WTC11 (cell line): ENCODE measurements at regions not wholly inside any gene's neighbourhood (a gene's known extent, or its start where the extent isn't known, plus 50 kb on each side); places are given as distances from the start of the nearest gene placed in this dataset.

Experiments
- ATAC-seq: fragments of 200-7000 bp; cut with Tn5 transposase; 2 replicates; pipeline ENCODE4 v1.10.0; 2021; ENCODE audit warnings: mild to moderate bottlenecking, moderate library complexity
- CTCF ChIA-PET: fragments of 300-600 bp; sonication (Branson Sonifier 250); formaldehyde crosslinking; loops from one replicate; lab custom pipeline; 2021; ENCODE audit warnings: antibody characterized with exemption; lab: Charles Lee
- POLR2A ChIA-PET: fragments of 350-600 bp; sonication (Branson Sonifier 250); formaldehyde crosslinking; loops from one replicate; lab custom pipeline; 2021; ENCODE audit warnings: antibody characterized with exemption; lab: Charles Lee
- DNase-seq: peaks from one replicate; pipeline ENCODE4 v3.0.0; 2021; ENCODE audit warnings: low spot score
- H3K27ac Mint-ChIP-seq: 2 replicates; pipeline ENCODE4 v1.8.0; 2021; ENCODE audit warnings: mixed read lengths
- H3K27me3 Mint-ChIP-seq: 2 replicates; pipeline ENCODE4 v1.8.0; 2021; ENCODE audit warnings: low read depth, mild to moderate bottlenecking, moderate library complexity, mixed read lengths
- H3K36me3 Mint-ChIP-seq: 2 replicates; pipeline ENCODE4 v1.8.0; 2021; ENCODE audit warnings: mixed read lengths
- H3K4me1 Mint-ChIP-seq: 2 replicates; pipeline ENCODE4 v1.8.0; 2022; ENCODE audit warnings: mixed read lengths
- H3K4me3 Mint-ChIP-seq: 2 replicates; pipeline ENCODE4 v1.8.0; 2021; ENCODE audit warnings: mild to moderate bottlenecking, moderate library complexity, mixed read lengths
- H3K9me3 Mint-ChIP-seq: 2 replicates; pipeline ENCODE4 v1.8.0; 2021; ENCODE audit warnings: mixed read lengths
- AR ChIP-seq: fragments of 250-450 bp; sonication (Bioruptor Pico); IDR thresholded peaks from 2 replicates; pipeline ENCODE4 v1.9.0; 2021; ENCODE audit warnings: mild to moderate bottlenecking
- CREB1 ChIP-seq: sonication (generic); formaldehyde crosslinking; IDR thresholded peaks from 2 replicates; pipeline ENCODE4 v1.8.0; 2023; ENCODE audit warnings: mild to moderate bottlenecking, missing genetic modification reagents
- ELF4 ChIP-seq: sonication (generic); formaldehyde crosslinking; IDR thresholded peaks from 2 replicates; pipeline ENCODE4 v1.8.1; 2022; ENCODE audit warnings: low read depth, mild to moderate bottlenecking, moderate library complexity, missing genetic modification reagents
- ESRRA ChIP-seq: sonication (generic); formaldehyde crosslinking; IDR thresholded peaks from 2 replicates; pipeline ENCODE4 v1.8.1; 2022; ENCODE audit warnings: mild to moderate bottlenecking, missing genetic modification reagents, borderline replicate concordance
- FOXJ3 ChIP-seq: sonication (generic); formaldehyde crosslinking; IDR thresholded peaks from 2 replicates; pipeline ENCODE4 v1.9.0; 2021; ENCODE audit warnings: missing genetic modification reagents, mild to moderate bottlenecking, borderline replicate concordance
- FOXK1 ChIP-seq: sonication (generic); formaldehyde crosslinking; IDR thresholded peaks from 2 replicates; pipeline ENCODE4 v1.8.0; 2022; ENCODE audit warnings: mild to moderate bottlenecking, moderate library complexity, missing genetic modification reagents
- FOXP4 ChIP-seq: sonication (generic); formaldehyde crosslinking; IDR thresholded peaks from 2 replicates; pipeline ENCODE4 v1.8.0; 2022; ENCODE audit warnings: mild to moderate bottlenecking, missing genetic modification reagents
- GABPB1 ChIP-seq: sonication (generic); formaldehyde crosslinking; IDR thresholded peaks from 2 replicates; pipeline ENCODE4 v1.8.1; 2023; ENCODE audit warnings: mild to moderate bottlenecking, missing genetic modification reagents
- HMGA2 ChIP-seq: fragments of 250-450 bp; sonication (Bioruptor Pico); IDR thresholded peaks from 2 replicates; pipeline ENCODE4 v1.4.0; 2021; ENCODE audit warnings: mild to moderate bottlenecking, moderate library complexity
- IRF2 ChIP-seq: sonication (generic); formaldehyde crosslinking; IDR thresholded peaks from 2 replicates; pipeline ENCODE4 v1.8.0; 2022; ENCODE audit warnings: low read depth, missing genetic modification reagents, borderline replicate concordance
- KAT7 ChIP-seq: sonication (generic); formaldehyde crosslinking; IDR thresholded peaks from 2 replicates; pipeline ENCODE4 v1.8.1; 2023; ENCODE audit warnings: missing genetic modification reagents, mild to moderate bottlenecking, borderline replicate concordance
- NFATC4 ChIP-seq: fragments of 250-450 bp; sonication (Bioruptor Pico); IDR thresholded peaks from 2 replicates; pipeline ENCODE4 v1.9.0; 2021; ENCODE audit warnings: mild to moderate bottlenecking
- NR2C2 ChIP-seq: sonication (generic); formaldehyde crosslinking; IDR thresholded peaks from 2 replicates; pipeline ENCODE4 v1.8.0; 2022; ENCODE audit warnings: mild to moderate bottlenecking, missing genetic modification reagents
- NR3C1 ChIP-seq: sonication (generic); formaldehyde crosslinking; conservative IDR thresholded peaks from 2 replicates; pipeline ENCODE4 v1.8.1; 2023; ENCODE audit warnings: low read depth, mild to moderate bottlenecking, missing genetic modification reagents
- PRRX2 ChIP-seq: fragments of 250-450 bp; sonication (Bioruptor Pico); IDR thresholded peaks from 2 replicates; pipeline ENCODE4 v1.8.0; 2021; ENCODE audit warnings: mild to moderate bottlenecking
- TCF7 ChIP-seq: sonication (generic); formaldehyde crosslinking; IDR thresholded peaks from 2 replicates; pipeline ENCODE4 v1.8.0; 2022; ENCODE audit warnings: mild to moderate bottlenecking, low read depth, missing genetic modification reagents, moderate library complexity
- ZNF138 ChIP-seq: sonication (generic); formaldehyde crosslinking; conservative IDR thresholded peaks from 2 replicates; pipeline ENCODE4 v1.8.1; 2022; ENCODE audit warnings: mild to moderate bottlenecking, moderate library complexity, missing genetic modification reagents
- ZNF219 ChIP-seq: sonication (generic); formaldehyde crosslinking; IDR thresholded peaks from 2 replicates; pipeline ENCODE4 v1.8.0; 2023; ENCODE audit warnings: missing genetic modification reagents, mild to moderate bottlenecking, borderline replicate concordance
- ZNF232 ChIP-seq: sonication (generic); formaldehyde crosslinking; IDR thresholded peaks from 2 replicates; pipeline ENCODE4 v1.8.0; 2022; ENCODE audit warnings: mild to moderate bottlenecking, missing genetic modification reagents
- ZNF396 ChIP-seq: fragments of 250-450 bp; sonication (Bioruptor Pico); IDR thresholded peaks from 2 replicates; pipeline ENCODE4 v1.8.0; 2021; ENCODE audit warnings: mild to moderate bottlenecking, moderate library complexity, borderline replicate concordance
- ZNF512 ChIP-seq: sonication (generic); formaldehyde crosslinking; IDR thresholded peaks from 2 replicates; pipeline ENCODE4 v1.8.1; 2022; ENCODE audit warnings: missing genetic modification reagents, borderline replicate concordance
- TF ChIP-seq, protein P1 (sequence below): sonication (generic); formaldehyde crosslinking; IDR thresholded peaks from 2 replicates; pipeline ENCODE4 v1.8.1; 2023; ENCODE audit warnings: mild to moderate bottlenecking, missing genetic modification reagents
- TF ChIP-seq, protein P2 (sequence below): fragments of 250-450 bp; sonication (Bioruptor Pico); IDR thresholded peaks from 2 replicates; pipeline ENCODE4 v1.8.0; 2021; ENCODE audit warnings: mild to moderate bottlenecking
- TF ChIP-seq, protein P3 (sequence below): sonication (generic); formaldehyde crosslinking; IDR thresholded peaks from 2 replicates; pipeline ENCODE4 v1.8.1; 2022; ENCODE audit warnings: low read depth, missing genetic modification reagents, borderline replicate concordance

DNA sequence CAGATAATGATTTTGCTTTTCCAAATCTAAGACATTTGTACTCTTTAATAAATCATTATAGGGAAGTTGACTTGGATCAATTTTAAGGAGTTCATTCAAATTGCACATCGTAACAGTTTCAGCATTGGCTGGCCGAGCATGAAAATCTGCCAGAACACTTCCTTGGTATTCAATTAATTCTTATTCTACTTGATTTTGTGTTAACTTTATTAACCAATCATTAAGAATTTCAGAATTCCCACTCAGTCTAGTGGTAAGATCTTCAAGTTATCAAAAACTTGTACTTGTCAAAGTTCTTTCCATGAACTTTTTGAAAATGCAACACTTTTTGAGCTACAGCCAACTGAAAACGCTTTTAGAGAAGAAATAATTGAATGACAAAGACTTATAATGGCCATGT lies 565.8 kb downstream of the TLE1 start:
- Mint-ChIP-seq H3K4me3 (no peak overlapping the region), H3K4me1 (peaks cover 16% of the 10 kb centered on the region), H3K9me3 (peaks cover 9% of the 10 kb centered on the region), H3K36me3 (no peaks in the 10 kb centered on the region), H3K27ac (no peak overlapping the region), H3K27me3 (no peaks in the 10 kb centered on the region)
- no peak for ATAC-seq
- ChIA-PET CTCF (no interaction called here), POLR2A (no interaction called here)
- TF ChIP-seq ZNF138 (CRISPR knock-in tag) (no peak), ZNF219 (CRISPR knock-in tag) (no peak), GABPB1 (CRISPR knock-in tag) (no peak), IRF2 (CRISPR knock-in tag) (no peak), NR2C2 (CRISPR knock-in tag) (no peak), ZNF396 (no peak), FOXJ3 (CRISPR knock-in tag) (no peak), KAT7 (CRISPR knock-in tag) (no peak), PRRX2 (CRISPR knock-in tag) (no peak), AR (CRISPR knock-in tag) (no peak), HMGA2 (CRISPR knock-in tag) (no peak), ESRRA (CRISPR knock-in tag) (no peak), ZNF512 (no peak)
- TF ChIP-seq, protein P1, sequence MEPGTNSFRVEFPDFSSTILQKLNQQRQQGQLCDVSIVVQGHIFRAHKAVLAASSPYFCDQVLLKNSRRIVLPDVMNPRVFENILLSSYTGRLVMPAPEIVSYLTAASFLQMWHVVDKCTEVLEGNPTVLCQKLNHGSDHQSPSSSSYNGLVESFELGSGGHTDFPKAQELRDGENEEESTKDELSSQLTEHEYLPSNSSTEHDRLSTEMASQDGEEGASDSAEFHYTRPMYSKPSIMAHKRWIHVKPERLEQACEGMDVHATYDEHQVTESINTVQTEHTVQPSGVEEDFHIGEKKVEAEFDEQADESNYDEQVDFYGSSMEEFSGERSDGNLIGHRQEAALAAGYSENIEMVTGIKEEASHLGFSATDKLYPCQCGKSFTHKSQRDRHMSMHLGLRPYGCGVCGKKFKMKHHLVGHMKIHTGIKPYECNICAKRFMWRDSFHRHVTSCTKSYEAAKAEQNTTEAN (CRISPR knock-in tag) = no peak
- no peak for DNase-seq

GRCh38 chr9:81122749-81123148 lies 566.6 kb downstream of the TLE1 start:
- H3K36me3 Mint-ChIP-seq = no peaks in the 10 kb centered on the region
- TF ChIP-seq, protein P2, sequence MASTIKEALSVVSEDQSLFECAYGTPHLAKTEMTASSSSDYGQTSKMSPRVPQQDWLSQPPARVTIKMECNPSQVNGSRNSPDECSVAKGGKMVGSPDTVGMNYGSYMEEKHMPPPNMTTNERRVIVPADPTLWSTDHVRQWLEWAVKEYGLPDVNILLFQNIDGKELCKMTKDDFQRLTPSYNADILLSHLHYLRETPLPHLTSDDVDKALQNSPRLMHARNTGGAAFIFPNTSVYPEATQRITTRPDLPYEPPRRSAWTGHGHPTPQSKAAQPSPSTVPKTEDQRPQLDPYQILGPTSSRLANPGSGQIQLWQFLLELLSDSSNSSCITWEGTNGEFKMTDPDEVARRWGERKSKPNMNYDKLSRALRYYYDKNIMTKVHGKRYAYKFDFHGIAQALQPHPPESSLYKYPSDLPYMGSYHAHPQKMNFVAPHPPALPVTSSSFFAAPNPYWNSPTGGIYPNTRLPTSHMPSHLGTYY (CRISPR knock-in tag) = no peak
- TF ChIP-seq ELF4 (no peak), ZNF232 (CRISPR knock-in tag) (no peak), NFATC4 (CRISPR knock-in tag) (no peak), ZNF138 (CRISPR knock-in tag) (no peak), FOXP4 (no peak), ZNF396 (no peak), TCF7 (CRISPR knock-in tag) (no peak), CREB1 (CRISPR knock-in tag) (no peak), FOXK1 (no peak), NR3C1 (CRISPR knock-in tag) (no peak)
- TF ChIP-seq, protein P3, sequence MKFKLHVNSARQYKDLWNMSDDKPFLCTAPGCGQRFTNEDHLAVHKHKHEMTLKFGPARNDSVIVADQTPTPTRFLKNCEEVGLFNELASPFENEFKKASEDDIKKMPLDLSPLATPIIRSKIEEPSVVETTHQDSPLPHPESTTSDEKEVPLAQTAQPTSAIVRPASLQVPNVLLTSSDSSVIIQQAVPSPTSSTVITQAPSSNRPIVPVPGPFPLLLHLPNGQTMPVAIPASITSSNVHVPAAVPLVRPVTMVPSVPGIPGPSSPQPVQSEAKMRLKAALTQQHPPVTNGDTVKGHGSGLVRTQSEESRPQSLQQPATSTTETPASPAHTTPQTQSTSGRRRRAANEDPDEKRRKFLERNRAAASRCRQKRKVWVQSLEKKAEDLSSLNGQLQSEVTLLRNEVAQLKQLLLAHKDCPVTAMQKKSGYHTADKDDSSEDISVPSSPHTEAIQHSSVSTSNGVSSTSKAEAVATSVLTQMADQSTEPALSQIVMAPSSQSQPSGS = no peak

More at GRCh38 chr9:81122749-81123148, 566.6 kb downstream of the TLE1 start:
- no peaks in the 10 kb centered on the region for H3K27me3 Mint-ChIP-seq
- H3K4me3 Mint-ChIP-seq = no peak overlapping the region
- H3K27ac Mint-ChIP-seq = no peak overlapping the region
- ChIA-PET CTCF (no interaction called here), POLR2A (no interaction called here)
- ATAC-seq (no peak), DNase-seq (no peak)
- H3K9me3 Mint-ChIP-seq = peaks cover 9% of the 10 kb centered on the region
- H3K4me1 Mint-ChIP-seq = peaks cover 8% of the 10 kb centered on the region
